Liver (tissue), 7 donors: ENCODE measurements at regions not wholly inside any gene's neighbourhood (a gene's known extent, or its start where the extent isn't known, plus 50 kb on each side); places are given as distances from the start of the nearest gene placed in this dataset.

ENCODE experiments used
- DNase-seq: peaks from one replicate; pipeline ENCODE4 v3.0.0-alpha.2; 2017; ENCODE audit warnings: low spot score
- H3K27ac ChIP-seq, 2 donors: one replicate each; pipeline ENCODE4 v1.7.0; 2013; ENCODE audit warnings: inconsistent platforms in 2 of 2, low read length in 2 of 2, control low read depth in 1 of 2, low read depth in 1 of 2, mild to moderate bottlenecking in 1 of 2
- H3K27me3 ChIP-seq, 4 donors: one replicate each; pipeline versions ENCODE4 v1.6.1 to v1.7.0; 2013; ENCODE audit warnings: low read length in 3 of 4, inconsistent platforms in 1 of 4, mild to moderate bottlenecking in 1 of 4, moderate library complexity in 1 of 4; ENCODE audit not compliant: control insufficient read depth in 4 of 4, insufficient read depth in 4 of 4
- H3K36me3 ChIP-seq, 4 donors: one replicate each; pipeline versions ENCODE4 v1.6.1 to v1.7.0; 2013; ENCODE audit warnings: low read length in 3 of 4, mild to moderate bottlenecking in 3 of 4, low read depth in 1 of 4, moderate library complexity in 1 of 4; ENCODE audit not compliant: control insufficient read depth in 4 of 4, insufficient read depth in 3 of 4
- H3K4me1 ChIP-seq, 4 donors: one replicate each; pipeline versions ENCODE4 v1.6.1 to v1.7.0; 2013; ENCODE audit warnings: low read length in 3 of 4, mild to moderate bottlenecking in 3 of 4, moderate library complexity in 1 of 4; ENCODE audit not compliant: control insufficient read depth in 4 of 4, insufficient read depth in 4 of 4
- H3K4me3 ChIP-seq, 3 donors: one replicate each; pipeline versions ENCODE4 v1.6.1 to v1.7.0; 2013; ENCODE audit warnings: low read length in 3 of 3, control low read depth in 1 of 3, low read depth in 1 of 3, mild to moderate bottlenecking in 1 of 3
- H3K9ac ChIP-seq, 2 donors: one replicate each; pipeline ENCODE4 v1.7.0; 2013; ENCODE audit warnings: low read length in 2 of 2, mild to moderate bottlenecking in 2 of 2, moderate library complexity in 2 of 2, control low read depth in 1 of 2, low read depth in 1 of 2
- H3K9me3 ChIP-seq, 4 donors: one replicate each; pipeline versions ENCODE4 v1.6.1 to v1.7.0; 2013; ENCODE audit warnings: low read length in 3 of 4; ENCODE audit not compliant: control insufficient read depth in 4 of 4
- ATF3 ChIP-seq: IDR thresholded peaks from 2 replicates; pipeline ENCODE4 v1.6.1; 2016; ENCODE audit warnings: antibody characterized with exemption
- CTCF ChIP-seq: fragments of 150-350 bp; IDR thresholded peaks from 2 replicates; pipeline ENCODE4 v1.5.1; 2017; ENCODE audit warnings: improper control_type of control experiment, low read depth, low read length; ENCODE audit not compliant: missing input control
- EGR1 ChIP-seq, 2 donors: IDR thresholded peaks; 2 replicates each; pipeline ENCODE4 v1.6.1; 2016 to 2018; ENCODE audit warnings: antibody characterized with exemption in 2 of 2, low read depth in 2 of 2
- FOXA1 ChIP-seq: IDR thresholded peaks from 2 replicates; pipeline ENCODE4 v1.6.1; 2016; ENCODE audit warnings: antibody characterized with exemption
- FOXA2 ChIP-seq: IDR thresholded peaks from 2 replicates; pipeline ENCODE4 v1.6.1; 2016; ENCODE audit warnings: antibody characterized with exemption
- GABPA ChIP-seq, 2 donors: IDR thresholded peaks in 1 of 2; conservative IDR thresholded peaks in 1 of 2; 2 replicates each; pipeline ENCODE4 v1.6.1; 2016; ENCODE audit warnings: antibody characterized with exemption in 2 of 2, mild to moderate bottlenecking in 1 of 2, moderate library complexity in 1 of 2
- HNF4A ChIP-seq, 2 donors: conservative IDR thresholded peaks; 2 replicates each; pipeline ENCODE4 v1.6.1; 2016; ENCODE audit warnings: antibody characterized with exemption in 2 of 2, mild to moderate bottlenecking in 2 of 2
- HNF4G ChIP-seq: IDR thresholded peaks from 2 replicates; pipeline ENCODE4 v1.6.1; 2016; ENCODE audit warnings: antibody characterized with exemption
- JUND ChIP-seq, 2 donors: IDR thresholded peaks; 2 replicates each; pipeline ENCODE4 v1.6.1; 2016; ENCODE audit warnings: antibody characterized with exemption in 2 of 2
- MAX ChIP-seq: IDR thresholded peaks from 2 replicates; pipeline ENCODE4 v1.6.1; 2016; ENCODE audit warnings: antibody characterized with exemption
- NR2F2 ChIP-seq: IDR thresholded peaks from 2 replicates; pipeline ENCODE4 v1.6.1; 2016; ENCODE audit warnings: antibody characterized with exemption
- RAD21 ChIP-seq, 2 donors: IDR thresholded peaks; 2 replicates each; pipeline ENCODE4 v1.6.1; 2016; ENCODE audit warnings: antibody characterized with exemption in 2 of 2, mild to moderate bottlenecking in 2 of 2
- REST ChIP-seq: IDR thresholded peaks from 2 replicates; pipeline ENCODE4 v1.6.1; 2016; ENCODE audit warnings: antibody characterized with exemption, mild to moderate bottlenecking
- RXRA ChIP-seq, 2 donors: IDR thresholded peaks; 2 replicates each; pipeline ENCODE4 v1.6.1; 2017 to 2018; ENCODE audit warnings: antibody characterized with exemption in 2 of 2, mild to moderate bottlenecking in 1 of 2
- SP1 ChIP-seq: IDR thresholded peaks from 2 replicates; pipeline ENCODE4 v1.6.1; 2018; ENCODE audit warnings: antibody characterized with exemption, mild to moderate bottlenecking
- TAF1 ChIP-seq: conservative IDR thresholded peaks from 2 replicates; pipeline ENCODE4 v1.6.1; 2016; ENCODE audit warnings: antibody characterized with exemption, mild to moderate bottlenecking
- YY1 ChIP-seq: IDR thresholded peaks from 2 replicates; pipeline ENCODE4 v1.6.1; 2016; ENCODE audit warnings: antibody characterized with exemption, mild to moderate bottlenecking
- ZBTB33 ChIP-seq: IDR thresholded peaks from 2 replicates; pipeline ENCODE4 v1.6.1; 2016; ENCODE audit warnings: antibody characterized with exemption
- donor health status: healthy.
- donor health status: healthy.
- donor health status: healthy.
- donor health status: healthy.

- Histone ChIP-seq H3K4me3 (no peak overlapping the region), H3K9me3 (no peaks in the 10 kb centered on the region), H3K4me1 (no peaks in the 10 kb centered on the region), H3K27ac (no peak overlapping the region), H3K27me3 (no peaks in the 10 kb centered on the region), H3K9ac (no peak overlapping the region), H3K36me3 (no peaks in the 10 kb centered on the region)
- TF ChIP-seq FOXA2 (no peak), YY1 (no peak), ZBTB33 (no peak), NR2F2 (no peak), HNF4G (no peak), CTCF (no peak), ATF3 (no peak), GABPA (IDR thresholded peaks at IDR 0.05 in 1 of 2, conservative IDR thresholded peaks at IDR 0.05 in 1 of 2) (no peak), HNF4A (conservative IDR thresholded peaks at IDR 0.05) (no peak), RXRA (IDR thresholded peaks at IDR 0.05) (no peak), EGR1 (IDR thresholded peaks at IDR 0.05; ENCODE audit: low read depth in 2 of 2) (no peak), REST (no peak), MAX (no peak), JUND (IDR thresholded peaks at IDR 0.05) (no peak), RAD21 (IDR thresholded peaks at IDR 0.05) (no peak), FOXA1 (no peak), TAF1 (no peak), SP1 (no peak)
- no peak for DNase-seq
Observed at GRCh38 chr6:141735126-141735525, 397.6 kb upstream of the GJE1 start.
